Neutrophil (primary cell): ENCODE measurements at regions not wholly inside any gene's neighbourhood (a gene's known extent, or its start where the extent isn't known, plus 50 kb on each side); places are given as distances from the start of the nearest gene placed in this dataset.

Experiments
- H3K27ac ChIP-seq: fragments of 200-600 bp; sonication (generic); 2 replicates; pipeline ENCODE4 v1.5.1; 2016; ENCODE audit warnings: mild to moderate bottlenecking, moderate library complexity
- H3K27me3 ChIP-seq: fragments of 200-600 bp; sonication (generic); 2 replicates; pipeline ENCODE4 v1.6.0; 2016; ENCODE audit warnings: mild to moderate bottlenecking
- H3K36me3 ChIP-seq: fragments of 200-600 bp; sonication (generic); 2 replicates; pipeline ENCODE4 v1.5.1; 2017
- H3K4me1 ChIP-seq, 2 experiments: fragments of 200-600 bp in 1 of 2; sonication (generic) in 1 of 2; 1 replicate in 1 of 2; 2 replicates in 1 of 2; pipeline versions ENCODE4 v1.5.1 to v1.6.1; 2013 to 2016; ENCODE audit warnings: low read depth in 1 of 2, low read length in 1 of 2, mild to moderate bottlenecking in 1 of 2, moderate library complexity in 1 of 2; ENCODE audit not compliant: control insufficient read depth in 1 of 2, insufficient read depth in 1 of 2
- H3K4me3 ChIP-seq, 2 experiments: fragments of 200-600 bp in 1 of 2; sonication (generic) in 1 of 2; 1 replicate in 1 of 2; 2 replicates in 1 of 2; pipeline ENCODE4 v1.5.1; 2013 to 2016; ENCODE audit warnings: low read depth in 1 of 2, low read length in 1 of 2, mild to moderate bottlenecking in 1 of 2, moderate library complexity in 1 of 2
- H3K9me3 ChIP-seq: fragments of 200-600 bp; sonication (generic); 2 replicates; pipeline ENCODE4 v1.5.1; 2016
- TF ChIP-seq, protein P1 (sequence below): fragments of 200-600 bp; sonication (generic); IDR thresholded peaks from 2 replicates; pipeline ENCODE4 v1.5.1; 2016; ENCODE audit warnings: antibody characterized with exemption

DNA sequence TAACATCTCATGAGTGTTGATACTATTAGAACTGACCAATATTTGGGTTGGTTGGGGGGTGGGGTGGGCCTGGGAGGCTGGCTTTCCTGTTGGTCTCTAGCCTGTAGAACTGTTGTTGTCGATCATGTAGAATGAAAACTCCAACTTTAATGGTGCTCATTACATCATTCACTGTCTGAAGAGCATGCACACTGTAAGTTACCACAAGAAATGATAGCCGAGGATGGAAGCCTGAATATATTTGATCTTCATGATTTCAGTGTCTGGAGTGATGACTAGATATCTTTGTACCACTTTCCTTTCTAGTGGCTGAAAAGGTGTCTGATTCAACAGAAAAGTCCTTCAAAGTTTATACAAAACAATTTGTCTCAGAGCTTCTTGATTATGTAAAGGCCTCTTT, 123.6 kb downstream of the XCL2 start:
- Histone ChIP-seq H3K27ac (no peak overlapping the region), H3K4me3 (no peak overlapping the region)

DNA sequence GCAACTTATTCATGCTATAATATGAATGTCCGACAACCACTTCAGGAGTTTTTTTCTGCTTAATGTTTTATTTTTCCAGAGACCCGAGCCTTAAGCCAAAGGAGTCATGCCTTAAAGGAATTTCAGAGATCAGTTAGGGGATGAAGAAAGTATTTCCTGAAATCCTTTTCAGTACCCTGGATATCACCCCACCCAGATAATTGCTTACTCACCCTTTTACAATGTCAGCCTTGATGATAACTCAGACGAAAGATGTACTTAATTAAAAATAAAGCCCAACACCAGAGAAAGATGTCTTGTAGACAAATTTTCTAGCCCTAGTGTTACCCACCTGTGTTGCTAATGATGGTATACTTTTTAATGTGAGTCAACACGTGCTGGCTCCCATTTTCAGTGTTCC, 124.1 kb downstream of the XCL2 start:
- H3K27me3 ChIP-seq = no peaks in the 10 kb centered on the region
- H3K4me1 ChIP-seq = no peaks in the 10 kb centered on the region
- no peaks in the 10 kb centered on the region for H3K9me3 ChIP-seq
- TF ChIP-seq, protein P1, sequence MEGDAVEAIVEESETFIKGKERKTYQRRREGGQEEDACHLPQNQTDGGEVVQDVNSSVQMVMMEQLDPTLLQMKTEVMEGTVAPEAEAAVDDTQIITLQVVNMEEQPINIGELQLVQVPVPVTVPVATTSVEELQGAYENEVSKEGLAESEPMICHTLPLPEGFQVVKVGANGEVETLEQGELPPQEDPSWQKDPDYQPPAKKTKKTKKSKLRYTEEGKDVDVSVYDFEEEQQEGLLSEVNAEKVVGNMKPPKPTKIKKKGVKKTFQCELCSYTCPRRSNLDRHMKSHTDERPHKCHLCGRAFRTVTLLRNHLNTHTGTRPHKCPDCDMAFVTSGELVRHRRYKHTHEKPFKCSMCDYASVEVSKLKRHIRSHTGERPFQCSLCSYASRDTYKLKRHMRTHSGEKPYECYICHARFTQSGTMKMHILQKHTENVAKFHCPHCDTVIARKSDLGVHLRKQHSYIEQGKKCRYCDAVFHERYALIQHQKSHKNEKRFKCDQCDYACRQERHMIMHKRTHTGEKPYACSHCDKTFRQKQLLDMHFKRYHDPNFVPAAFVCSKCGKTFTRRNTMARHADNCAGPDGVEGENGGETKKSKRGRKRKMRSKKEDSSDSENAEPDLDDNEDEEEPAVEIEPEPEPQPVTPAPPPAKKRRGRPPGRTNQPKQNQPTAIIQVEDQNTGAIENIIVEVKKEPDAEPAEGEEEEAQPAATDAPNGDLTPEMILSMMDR = no peak
- no peak overlapping the region for H3K27ac ChIP-seq
- H3K4me3 ChIP-seq = no peak overlapping the region
- no peaks in the 10 kb centered on the region for H3K36me3 ChIP-seq

More for the DNA sequence above, 123.6 kb downstream of the XCL2 start:
- TF ChIP-seq, protein P1 = no peak
- no peaks in the 10 kb centered on the region for H3K9me3 ChIP-seq
- no peaks in the 10 kb centered on the region for H3K27me3 ChIP-seq
- no peaks in the 10 kb centered on the region for H3K36me3 ChIP-seq
- no peaks in the 10 kb centered on the region for H3K4me1 ChIP-seq

DNA sequence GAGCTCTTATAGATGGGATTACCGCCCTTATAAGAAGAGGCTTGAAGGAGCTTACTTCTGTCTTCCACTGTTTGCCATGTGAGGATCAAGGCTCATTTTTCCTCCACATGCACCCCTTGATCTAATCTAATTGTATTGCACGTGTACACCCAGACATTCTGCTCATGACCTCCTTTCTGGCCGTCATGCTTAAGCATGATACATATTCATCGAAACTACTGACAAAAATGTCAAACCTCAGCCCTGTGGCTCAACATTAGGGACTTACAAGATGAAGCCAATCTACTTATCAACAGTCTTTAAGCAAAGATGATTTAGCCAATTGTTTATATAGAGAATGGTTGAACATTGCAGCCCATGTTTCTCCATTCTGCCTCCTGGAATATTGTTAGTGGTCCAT, 127.6 kb downstream of the XCL2 start:
- Histone ChIP-seq H3K27me3 (no peaks in the 10 kb centered on the region), H3K4me3 (no peak overlapping the region), H3K27ac (no peak overlapping the region), H3K36me3 (no peaks in the 10 kb centered on the region), H3K4me1 (no peaks in the 10 kb centered on the region), H3K9me3 (no peaks in the 10 kb centered on the region)
- TF ChIP-seq, protein P1 = no peak

DNA sequence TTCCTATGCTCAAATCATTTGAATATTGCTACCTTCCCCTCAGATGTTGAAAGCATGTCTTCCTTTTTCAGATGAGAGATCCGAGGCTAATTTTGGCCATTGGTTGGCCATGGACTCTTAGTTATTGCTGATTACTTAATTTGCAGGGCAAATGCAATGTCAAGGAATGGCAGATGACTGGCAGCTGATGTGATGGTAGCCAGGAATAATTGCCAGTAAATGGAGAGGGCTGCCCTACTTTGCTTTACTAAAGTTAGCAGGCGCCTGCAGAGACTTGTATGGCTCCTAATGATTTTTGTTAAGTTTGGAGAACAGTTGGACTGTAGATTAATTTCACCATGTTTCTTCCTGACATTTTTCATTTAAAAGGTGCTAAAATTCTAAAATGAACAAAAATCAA, 128.9 kb downstream of the XCL2 start:
- Histone ChIP-seq H3K4me1 (no peaks in the 10 kb centered on the region), H3K27me3 (no peaks in the 10 kb centered on the region), H3K36me3 (no peaks in the 10 kb centered on the region), H3K27ac (no peak overlapping the region), H3K9me3 (no peaks in the 10 kb centered on the region), H3K4me3 (no peak overlapping the region)
- TF ChIP-seq, protein P1 = no peak

DNA sequence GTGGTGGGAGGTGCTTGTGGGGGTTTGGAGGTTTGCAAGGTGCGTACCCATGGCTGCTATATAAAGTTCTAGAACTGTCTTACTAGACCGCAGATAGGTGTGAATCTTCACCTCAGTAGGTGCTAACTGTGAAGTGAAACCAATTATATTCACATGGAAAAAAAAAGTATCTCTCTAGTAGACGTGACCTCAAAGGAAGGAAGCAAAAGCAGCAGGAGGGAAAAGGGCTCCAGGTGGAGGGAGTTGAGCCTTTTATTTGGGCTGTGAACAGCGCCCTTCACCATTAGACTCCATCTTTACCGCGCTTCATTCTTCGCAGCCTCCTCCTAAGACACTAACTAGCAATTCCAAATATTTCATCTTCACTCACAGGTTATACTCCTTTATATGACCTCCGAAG, 129.8 kb downstream of the TBX19 start:
- H3K9me3 ChIP-seq = no peaks in the 10 kb centered on the region
- no peaks in the 10 kb centered on the region for H3K4me1 ChIP-seq
- no peak overlapping the region for H3K4me3 ChIP-seq
- no peak overlapping the region for H3K27ac ChIP-seq
- TF ChIP-seq, protein P1 = no peak
- H3K36me3 ChIP-seq = no peaks in the 10 kb centered on the region
- no peaks in the 10 kb centered on the region for H3K27me3 ChIP-seq

DNA sequence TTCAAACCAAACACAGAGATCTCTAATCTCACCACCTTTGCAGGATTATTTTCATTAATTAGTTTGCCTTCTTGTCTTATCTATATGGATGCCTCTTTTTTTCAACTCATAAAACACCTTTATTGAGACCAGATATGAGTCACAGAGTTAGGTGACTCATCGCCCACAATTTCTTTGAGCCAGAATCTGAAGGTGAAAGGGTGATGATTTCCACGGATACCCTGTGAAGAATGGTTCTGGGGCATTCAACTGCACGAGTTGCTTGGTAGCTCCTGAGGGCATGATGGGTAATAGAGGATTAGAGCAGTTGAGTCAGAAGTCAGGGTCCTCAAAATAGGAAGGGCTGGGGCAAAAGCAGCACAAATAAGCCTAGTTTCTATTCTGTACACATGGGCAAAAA, 128.2 kb downstream of the TBX19 start:
- Histone ChIP-seq H3K27ac (no peak overlapping the region), H3K4me3 (no peak overlapping the region), H3K27me3 (no peaks in the 10 kb centered on the region), H3K4me1 (no peaks in the 10 kb centered on the region), H3K36me3 (no peaks in the 10 kb centered on the region), H3K9me3 (no peaks in the 10 kb centered on the region)
- TF ChIP-seq, protein P1 = no peak
